NCI-H345 treated with DMSO at 0.1 percent for 48 hours (cell line): ENCODE measurements at regions not wholly inside any gene's neighbourhood (a gene's known extent, or its start where the extent isn't known, plus 50 kb on each side); places are given as distances from the start of the nearest gene placed in this dataset.
"Not testable (repeated sequence)": the region's sequence is repeated elsewhere in the genome, so short reads cannot be mapped to it uniquely, and the experiment has no call there.

Experiments
- DNase-seq: peaks from one replicate; lab custom pipeline; 2025; ENCODE audit not compliant: unreplicated experiment; lab: John Stamatoyannopoulos, UW

- DNase-seq: peak; percentile 7
Observed at GRCh38 chr4:75289914-75290582, 224.2 kb downstream of the RCHY1 start.

GRCh38 chr4:75287738-75288517 lies 226.3 kb downstream of the RCHY1 start:
- no peak for DNase-seq

DNA sequence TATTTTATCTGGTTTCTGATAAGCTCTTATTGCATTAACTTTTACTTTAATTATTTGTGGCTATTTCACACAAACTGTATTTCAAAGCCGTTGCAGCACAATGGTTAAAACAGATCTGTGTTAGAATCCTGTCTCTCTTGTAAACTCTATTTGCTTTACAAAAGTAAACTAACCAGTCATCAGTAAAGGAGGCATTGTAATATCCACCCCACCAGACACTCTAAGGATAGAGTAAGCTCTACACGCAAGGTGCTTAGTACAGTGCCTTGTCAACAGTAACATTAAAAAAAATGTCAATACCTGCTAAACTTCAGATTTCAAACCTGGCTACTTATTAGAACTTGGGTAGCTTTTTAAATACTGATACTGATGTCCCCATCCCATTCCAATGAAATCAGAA lies 228.4 kb downstream of the RCHY1 start:
- DNase-seq: no peak

DNA sequence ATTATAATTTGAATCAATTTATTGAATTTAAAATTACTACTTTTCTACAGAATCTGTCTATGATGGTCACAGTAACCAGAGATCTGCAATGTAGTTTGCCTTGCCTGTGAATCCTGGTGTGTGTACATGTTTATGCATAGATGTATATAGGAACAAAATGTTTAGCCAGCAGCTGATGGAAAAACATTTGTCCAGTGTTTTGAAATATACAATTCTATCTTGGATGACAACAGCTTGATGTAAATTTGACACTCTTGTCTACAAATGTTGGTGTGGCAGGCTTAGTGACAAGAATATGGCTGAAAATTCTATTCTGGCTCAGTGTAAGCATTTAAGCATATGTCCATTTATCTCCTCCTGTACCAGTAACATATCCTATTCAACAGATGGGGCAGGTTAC lies 229.4 kb downstream of the RCHY1 start:
- no peak for DNase-seq

- not testable (repeated sequence) for DNase-seq
Observed at GRCh38 chr4:75280461-75280860, 233.7 kb downstream of the RCHY1 start.

DNA sequence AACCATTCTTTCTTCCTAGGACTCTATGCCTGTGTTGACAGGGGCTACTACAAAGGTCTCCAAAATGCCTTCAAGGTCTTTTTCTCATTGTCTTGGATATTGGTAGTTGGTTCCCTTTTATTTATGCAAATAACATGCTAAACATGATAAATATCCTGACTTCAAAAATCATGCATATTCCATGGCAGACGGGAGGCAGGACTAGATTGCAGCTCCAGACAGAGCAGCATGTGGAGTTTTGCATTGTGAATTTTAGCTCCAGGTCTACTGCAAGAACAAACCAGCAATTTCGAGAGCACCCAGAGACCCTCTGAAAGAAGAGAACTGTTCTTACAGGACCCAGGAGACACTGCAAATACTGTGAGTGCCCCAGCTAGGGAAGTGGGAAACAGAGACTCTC lies 254.9 kb downstream of the RCHY1 start:
- no peak for DNase-seq

DNA sequence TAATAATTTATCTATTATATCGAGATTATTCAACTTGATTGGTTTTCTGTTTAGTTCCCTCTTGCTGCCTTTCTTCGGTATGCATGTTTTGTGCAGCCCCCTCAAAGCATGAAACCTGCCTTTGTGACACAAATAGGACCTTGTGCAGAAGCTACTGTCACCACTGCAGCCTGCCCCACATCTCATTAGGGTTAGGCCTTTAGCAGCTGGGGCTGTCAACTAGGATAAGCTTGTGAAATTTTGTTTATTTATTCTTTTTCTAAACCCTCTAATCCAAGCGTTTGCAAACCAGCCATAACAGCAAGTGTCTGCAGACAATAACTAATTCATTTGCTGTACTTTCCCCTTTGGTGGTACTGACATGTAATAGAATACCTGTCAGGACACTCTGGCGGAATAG lies 258.9 kb downstream of the RCHY1 start:
- DNase-seq: no peak

DNA sequence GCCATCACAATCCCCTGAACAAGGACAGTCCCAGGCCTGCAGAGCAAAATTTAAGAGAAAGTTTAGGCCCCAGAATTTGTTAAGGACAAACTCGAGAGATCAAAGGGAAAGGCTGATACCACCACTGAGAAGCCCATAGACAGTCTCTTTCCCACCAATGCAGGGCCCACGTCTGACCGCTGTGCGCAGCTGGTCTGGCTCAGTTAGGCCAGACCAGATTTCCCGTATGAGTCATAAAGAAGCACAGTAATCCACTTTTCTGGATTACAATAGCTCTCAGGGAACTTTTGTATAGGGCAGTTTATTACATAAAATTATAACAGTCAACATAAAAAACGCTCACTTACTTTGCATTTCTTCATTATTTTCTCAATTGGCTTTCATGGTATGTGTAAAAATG lies 259.5 kb downstream of the RCHY1 start:
- DNase-seq: no peak

DNA sequence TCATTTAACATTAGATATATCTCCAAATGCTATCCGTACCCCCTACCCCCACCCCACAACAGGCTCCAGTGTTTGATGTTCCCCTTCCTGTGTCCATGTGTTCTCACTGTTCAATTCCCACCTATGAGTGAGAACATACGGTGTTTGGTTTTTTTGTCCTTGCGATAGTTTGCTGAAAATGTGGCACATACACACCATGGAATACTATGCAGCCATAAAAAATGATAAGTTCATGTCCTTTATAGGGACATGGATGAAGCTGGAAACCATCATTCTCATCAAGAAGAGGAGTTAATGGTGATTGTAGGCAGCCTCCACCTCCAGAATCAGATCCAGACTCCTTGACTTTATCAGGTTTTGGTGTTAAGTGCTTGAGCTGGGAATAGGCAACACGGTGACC lies 261.1 kb downstream of the RCHY1 start:
- not testable (repeated sequence) for DNase-seq

DNA sequence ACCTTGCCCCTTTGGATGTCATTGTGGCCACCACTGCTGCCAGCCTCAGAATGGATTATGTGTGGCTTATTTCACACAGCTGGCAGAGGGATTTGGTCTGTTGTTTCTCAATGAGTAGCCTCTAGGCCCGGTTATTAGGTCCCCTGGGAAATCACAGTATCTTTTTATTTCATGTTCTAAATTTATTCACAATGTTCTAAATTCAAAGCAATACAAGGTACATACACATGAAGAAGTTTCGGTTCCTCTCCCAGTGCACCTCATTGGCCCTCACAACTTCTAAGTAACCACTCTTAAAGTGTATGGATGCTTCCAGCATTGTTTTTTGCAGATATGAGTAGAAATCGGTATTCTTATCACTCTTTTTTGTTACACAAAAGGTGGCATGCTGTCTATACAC lies 262.7 kb downstream of the RCHY1 start:
- DNase-seq: no peak

DNA sequence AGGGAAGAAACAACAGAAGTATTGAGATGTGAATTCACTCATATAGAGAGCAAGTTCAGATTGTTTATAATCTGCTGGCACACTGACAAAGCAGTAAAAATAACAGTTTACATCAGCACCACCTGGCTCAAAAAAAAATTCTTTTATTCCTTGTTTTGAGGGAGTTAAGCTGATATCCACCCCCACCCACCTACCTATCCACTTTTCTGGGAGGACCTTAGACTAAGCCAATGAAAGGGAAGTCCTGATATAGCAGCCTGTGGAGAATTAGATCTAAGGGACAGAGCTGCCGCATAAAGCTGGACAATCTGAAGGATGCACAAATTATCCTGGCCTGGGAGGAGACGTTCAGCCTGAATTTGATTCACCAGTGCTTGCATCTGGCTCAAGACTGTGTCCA lies 264.5 kb downstream of the RCHY1 start:
- DNase-seq: no peak

DNA sequence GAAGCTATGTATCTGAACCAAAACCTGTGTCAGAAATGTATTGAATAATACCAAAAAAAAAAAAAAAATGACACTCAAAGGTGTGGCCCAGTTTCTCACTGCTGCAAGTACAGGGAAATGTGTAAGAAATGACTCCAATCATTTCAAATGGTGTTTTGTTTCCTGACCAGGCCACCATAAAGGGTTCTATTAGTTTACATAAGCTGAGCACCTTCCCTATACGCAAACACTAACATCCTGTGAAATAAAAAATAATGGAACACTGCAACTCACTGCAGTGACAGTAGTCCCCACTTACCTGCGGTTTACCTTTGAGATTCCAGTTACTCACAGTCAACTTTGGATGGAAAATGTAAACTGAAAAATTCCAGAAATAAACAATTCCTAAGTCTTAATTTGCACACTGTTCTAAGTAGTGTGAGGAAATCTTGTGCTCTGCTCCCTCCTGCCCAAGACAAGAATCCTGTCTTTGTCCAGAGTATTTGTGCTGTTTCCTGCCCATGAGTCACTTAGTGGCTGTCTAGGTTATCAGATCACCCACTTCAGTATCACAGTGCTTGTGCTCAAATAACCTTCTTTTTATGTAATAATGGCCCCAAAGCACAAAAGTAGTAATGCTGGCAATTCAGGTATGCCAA lies 265.3 kb downstream of the RCHY1 start:
- no peak for DNase-seq

GRCh38 chr4:75244325-75244724 lies 269.9 kb downstream of the RCHY1 start:
- no peak for DNase-seq

DNA sequence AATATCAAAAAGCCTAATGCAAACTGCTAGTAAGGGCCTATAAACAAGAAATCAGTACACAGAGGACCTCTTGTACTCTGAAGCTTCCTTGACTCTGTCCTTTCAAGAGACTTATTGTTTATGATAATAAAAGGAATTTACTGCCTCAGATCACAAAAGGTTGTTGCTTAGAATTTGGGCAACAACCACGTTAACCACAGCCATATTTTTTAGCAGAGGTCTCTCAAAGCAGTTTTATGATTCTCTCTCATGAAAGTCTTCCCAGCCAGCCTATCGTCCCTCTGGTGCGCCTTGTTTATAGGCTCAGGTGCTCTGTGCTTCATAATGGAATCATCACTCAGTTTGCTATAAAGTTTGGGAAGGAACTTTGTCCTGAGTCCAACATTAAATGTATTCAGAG lies 270.6 kb downstream of the RCHY1 start:
- DNase-seq: no peak

GRCh38 chr4:75235359-75235951 lies 278.7 kb downstream of the RCHY1 start:
- DNase-seq: no peak

GRCh38 chr4:75232546-75232945 lies 281.7 kb downstream of the RCHY1 start:
- no peak for DNase-seq

DNA sequence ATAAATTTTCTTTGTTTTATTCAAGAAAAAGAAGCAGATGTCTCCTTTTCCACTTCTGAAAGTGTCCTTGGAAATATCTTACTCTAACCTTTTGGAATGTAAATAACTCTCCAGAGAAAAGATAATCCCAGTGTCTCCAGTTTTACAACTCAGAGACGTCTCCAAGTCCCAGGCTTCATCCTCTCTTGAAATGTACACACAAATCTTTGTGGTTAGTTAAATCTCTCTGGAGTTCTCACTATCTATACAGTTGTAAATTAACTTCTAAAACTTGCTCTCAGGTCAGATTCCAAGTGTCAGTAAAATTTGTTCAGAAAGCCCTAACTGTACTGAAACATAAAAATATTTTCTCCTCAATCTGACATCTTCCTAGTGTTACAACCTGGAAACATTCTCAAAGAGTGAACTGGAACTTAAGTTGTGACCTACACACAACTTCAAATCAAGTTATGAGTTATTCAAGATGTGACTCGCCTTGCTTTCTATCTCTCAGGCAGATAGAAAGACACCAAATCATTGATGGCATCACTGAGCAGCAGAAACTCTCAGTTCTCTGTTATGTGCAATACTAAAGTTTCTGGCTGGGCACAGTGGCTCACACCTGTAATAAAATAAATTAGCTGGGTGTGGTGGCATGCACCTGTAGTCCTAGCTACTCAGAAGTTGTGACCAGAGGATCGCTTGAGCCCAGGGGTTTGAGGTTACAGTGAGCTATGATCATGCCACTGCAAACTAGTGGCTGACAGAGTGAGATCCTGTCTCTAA lies 284.2 kb downstream of the RCHY1 start:
- no peak for DNase-seq

DNA sequence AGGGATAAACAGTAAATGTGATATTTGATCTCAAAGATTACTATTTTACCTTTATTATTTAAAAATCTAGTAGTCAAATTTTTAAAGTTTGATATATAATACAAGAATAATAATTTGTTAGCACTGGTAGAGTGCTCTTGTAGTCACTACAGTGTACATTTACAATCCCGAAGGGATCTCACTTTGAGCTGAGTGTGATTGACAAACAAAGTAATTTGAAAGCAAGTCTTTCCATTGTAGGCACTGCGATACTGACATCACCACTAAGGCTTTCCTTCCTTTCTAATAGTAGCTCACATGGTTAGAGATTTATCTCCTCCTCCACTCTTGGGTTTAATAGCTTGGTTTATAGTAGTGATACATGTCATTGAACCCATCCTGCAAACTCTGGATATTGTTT lies 280.6 kb downstream of the PARM1 start:
- DNase-seq: no peak

GRCh38 chr4:75211422-75211821 lies 278.5 kb downstream of the PARM1 start:
- DNase-seq: no peak

DNA sequence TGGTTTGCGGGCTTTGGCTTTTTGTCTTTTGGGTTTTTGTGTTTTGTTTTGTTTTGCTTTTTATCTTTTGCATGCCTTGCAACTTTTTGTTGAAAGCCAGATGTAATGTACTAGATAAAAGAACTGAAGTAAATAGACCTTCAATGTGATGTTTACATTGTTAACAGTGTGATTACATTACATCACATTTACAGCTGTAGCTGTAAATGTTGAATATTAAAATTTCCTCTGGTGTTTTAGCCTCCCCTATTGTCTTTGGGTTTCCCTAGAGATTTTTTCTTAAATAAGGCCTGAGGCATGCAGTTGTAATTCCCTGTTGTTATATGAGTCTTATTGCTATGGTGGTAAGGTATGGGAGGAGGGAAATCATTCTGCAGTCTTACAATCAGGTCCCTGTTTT lies 275.0 kb downstream of the PARM1 start:
- no peak for DNase-seq

- DNase-seq: no peak
Observed at GRCh38 chr4:75195111-75195510, 262.2 kb downstream of the PARM1 start.
